LNCAP (cell line): ENCODE measurements at regions not wholly inside any gene's neighbourhood (a gene's known extent, or its start where the extent isn't known, plus 50 kb on each side); places are given as distances from the start of the nearest gene placed in this dataset.

ENCODE experiments used
- CTCF ChIP-seq: fragments of 450-650 bp; IDR thresholded peaks from 2 replicates; pipeline ENCODE4 v1.5.1; 2017; ENCODE audit warnings: mild to moderate bottlenecking

GRCh38 chr20:62546606-62547005 lies 70.8 kb upstream of the GATA5 start:
- TF ChIP-seq CTCF, result no peak

- no peak for TF ChIP-seq CTCF
Measured at GRCh38 chr20:62547364-62547763, 71.6 kb upstream of the GATA5 start.

GRCh38 chr20:62548471-62548870 lies 72.7 kb upstream of the GATA5 start:
- TF ChIP-seq CTCF, result no peak

- TF ChIP-seq CTCF, result no peak
Measured at GRCh38 chr20:62549029-62549428, 73.2 kb upstream of the GATA5 start.

GRCh38 chr20:62549499-62550086 lies 73.8 kb upstream of the GATA5 start:
- TF ChIP-seq CTCF, result no peak

GRCh38 chr20:62550087-62550632 lies 74.4 kb upstream of the GATA5 start:
- no peak for TF ChIP-seq CTCF

GRCh38 chr20:62551407-62552323 lies 75.9 kb upstream of the GATA5 start:
- no peak for TF ChIP-seq CTCF
